Activated T-cell treated with anti-CD3 and anti-CD28 coated beads, Interleukin-2, amount 50 U/mL, for 4 hours (primary cell): ENCODE measurements at regions not wholly inside any gene's neighbourhood (a gene's known extent, or its start where the extent isn't known, plus 50 kb on each side); places are given as distances from the start of the nearest gene placed in this dataset.

Experiments
- ATAC-seq, 2 donors: fragments of 200-7000 bp; cut with Tn5 transposase; one replicate each; pipeline ENCODE4 v1.10.0; 2021
- DNase-seq: peaks from one replicate; pipeline ENCODE4 v3.0.0-alpha.2; 2020
- H3K27me3 Mint-ChIP-seq: one replicate; pipeline ENCODE4 v1.8.0; 2021; ENCODE audit warnings: low read depth, mixed read lengths
- H3K36me3 Mint-ChIP-seq: one replicate; pipeline ENCODE4 v1.8.0; 2022; ENCODE audit warnings: mixed read lengths; ENCODE audit not compliant: insufficient read depth
- H3K4me1 Mint-ChIP-seq: one replicate; pipeline ENCODE4 v1.8.0; 2021; ENCODE audit warnings: low read depth, mixed read lengths
- H3K4me3 Mint-ChIP-seq: one replicate; pipeline ENCODE4 v1.8.0; 2021; ENCODE audit warnings: mild to moderate bottlenecking, moderate library complexity, mixed read lengths
- H3K9me3 Mint-ChIP-seq: one replicate; pipeline ENCODE4 v1.8.0; 2021; ENCODE audit warnings: mixed read lengths

GRCh38 chr6:21406316-21406715 lies 187.2 kb upstream of the SOX4 start:
- no peaks in the 10 kb centered on the region for H3K27me3 Mint-ChIP-seq
- H3K4me3 Mint-ChIP-seq, result no peak overlapping the region
- no peak for DNase-seq
- H3K4me1 Mint-ChIP-seq, result no peaks in the 10 kb centered on the region
- H3K36me3 Mint-ChIP-seq, result no peaks in the 10 kb centered on the region
- ATAC-seq, result no peak
- peaks cover 4% of the 10 kb centered on the region for H3K9me3 Mint-ChIP-seq

GRCh38 chr6:21409231-21409630 lies 184.3 kb upstream of the SOX4 start:
- no peak overlapping the region for H3K4me3 Mint-ChIP-seq
- H3K36me3 Mint-ChIP-seq, result no peaks in the 10 kb centered on the region
- H3K4me1 Mint-ChIP-seq, result no peaks in the 10 kb centered on the region
- DNase-seq, result no peak
- H3K9me3 Mint-ChIP-seq, result peaks cover 4% of the 10 kb centered on the region
- H3K27me3 Mint-ChIP-seq, result no peaks in the 10 kb centered on the region
- no peak for ATAC-seq

- no peaks in the 10 kb centered on the region for H3K36me3 Mint-ChIP-seq
- H3K4me1 Mint-ChIP-seq, result no peaks in the 10 kb centered on the region
- ATAC-seq (no peak), DNase-seq (no peak)
- no peak overlapping the region for H3K4me3 Mint-ChIP-seq
- H3K9me3 Mint-ChIP-seq, result peaks cover 4% of the 10 kb centered on the region
- no peaks in the 10 kb centered on the region for H3K27me3 Mint-ChIP-seq
Observed at GRCh38 chr6:21413428-21413827, 180.1 kb upstream of the SOX4 start.

- H3K4me3 Mint-ChIP-seq, result no peak overlapping the region
- no peaks in the 10 kb centered on the region for H3K36me3 Mint-ChIP-seq
- peaks cover 4% of the 10 kb centered on the region for H3K9me3 Mint-ChIP-seq
- no peaks in the 10 kb centered on the region for H3K27me3 Mint-ChIP-seq
- DNase-seq (no peak), ATAC-seq (no peak)
- no peaks in the 10 kb centered on the region for H3K4me1 Mint-ChIP-seq
Observed at GRCh38 chr6:21414065-21414464, 179.5 kb upstream of the SOX4 start.

GRCh38 chr6:21420146-21420878 lies 173.2 kb upstream of the SOX4 start:
- Mint-ChIP-seq H3K4me1 (no peaks in the 10 kb centered on the region), H3K36me3 (no peaks in the 10 kb centered on the region), H3K27me3 (peaks cover 2% of the 10 kb centered on the region), H3K9me3 (peaks cover 3% of the 10 kb centered on the region), H3K4me3 (no peak overlapping the region)
- DNase-seq (no peak), ATAC-seq (no peak)

GRCh38 chr6:21420926-21421325 lies 172.6 kb upstream of the SOX4 start:
- Mint-ChIP-seq H3K4me1 (no peaks in the 10 kb centered on the region), H3K4me3 (no peak overlapping the region), H3K36me3 (no peaks in the 10 kb centered on the region), H3K27me3 (peaks cover 2% of the 10 kb centered on the region), H3K9me3 (peaks cover 3% of the 10 kb centered on the region)
- DNase-seq (no peak), ATAC-seq (no peak)

- H3K27me3 Mint-ChIP-seq, result peaks cover 2% of the 10 kb centered on the region
- H3K4me1 Mint-ChIP-seq, result no peaks in the 10 kb centered on the region
- H3K4me3 Mint-ChIP-seq, result no peak overlapping the region
- no peaks in the 10 kb centered on the region for H3K36me3 Mint-ChIP-seq
- no peak for DNase-seq
- ATAC-seq, result no peak
- peaks cover 7% of the 10 kb centered on the region for H3K9me3 Mint-ChIP-seq
Observed at GRCh38 chr6:21423106-21423854, 170.3 kb upstream of the SOX4 start.

GRCh38 chr6:21426841-21427490 lies 166.6 kb upstream of the SOX4 start:
- Mint-ChIP-seq H3K4me3 (no peak overlapping the region), H3K9me3 (peaks cover 7% of the 10 kb centered on the region), H3K4me1 (no peaks in the 10 kb centered on the region), H3K27me3 (peaks cover 4% of the 10 kb centered on the region), H3K36me3 (no peaks in the 10 kb centered on the region)
- no peak for ATAC-seq
- DNase-seq, result no peak

- ATAC-seq, result no peak
Observed at GRCh38 chr6:21429291-21429690, 164.3 kb upstream of the SOX4 start.

GRCh38 chr6:21431526-21431925 lies 162.0 kb upstream of the SOX4 start:
- ATAC-seq (no peak), DNase-seq (no peak)
- Mint-ChIP-seq H3K9me3 (no peaks in the 10 kb centered on the region), H3K4me3 (no peak overlapping the region), H3K36me3 (no peaks in the 10 kb centered on the region), H3K4me1 (no peaks in the 10 kb centered on the region), H3K27me3 (peaks cover 4% of the 10 kb centered on the region)

More at GRCh38 chr6:21429291-21429690, 164.3 kb upstream of the SOX4 start:
- Mint-ChIP-seq H3K36me3 (no peaks in the 10 kb centered on the region), H3K27me3 (peaks cover 4% of the 10 kb centered on the region), H3K9me3 (peaks cover 7% of the 10 kb centered on the region), H3K4me3 (no peak overlapping the region), H3K4me1 (no peaks in the 10 kb centered on the region)
- DNase-seq, result no peak

GRCh38 chr6:21436625-21437024 lies 156.9 kb upstream of the SOX4 start:
- H3K4me3 Mint-ChIP-seq, result no peak overlapping the region
- H3K4me1 Mint-ChIP-seq, result peaks cover 12% of the 10 kb centered on the region
- H3K9me3 Mint-ChIP-seq, result no peaks in the 10 kb centered on the region
- DNase-seq (no peak), ATAC-seq (no peak)
- H3K36me3 Mint-ChIP-seq, result no peaks in the 10 kb centered on the region
- peaks cover under 1% of the 10 kb centered on the region for H3K27me3 Mint-ChIP-seq

GRCh38 chr6:21437581-21437980 lies 156.0 kb upstream of the SOX4 start:
- no peaks in the 10 kb centered on the region for H3K36me3 Mint-ChIP-seq
- H3K4me1 Mint-ChIP-seq, result peaks cover 12% of the 10 kb centered on the region
- ATAC-seq (no peak), DNase-seq (no peak)
- no peak overlapping the region for H3K4me3 Mint-ChIP-seq
- H3K9me3 Mint-ChIP-seq, result no peaks in the 10 kb centered on the region
- no peaks in the 10 kb centered on the region for H3K27me3 Mint-ChIP-seq

- Mint-ChIP-seq H3K9me3 (no peaks in the 10 kb centered on the region), H3K36me3 (no peaks in the 10 kb centered on the region), H3K27me3 (no peaks in the 10 kb centered on the region), H3K4me3 (no peak overlapping the region), H3K4me1 (peaks cover 12% of the 10 kb centered on the region)
- DNase-seq, result no peak
- ATAC-seq, result peak; percentile 89 to 92
Observed at GRCh38 chr6:21438237-21438985, 155.1 kb upstream of the SOX4 start.

GRCh38 chr6:21438986-21439352 lies 154.6 kb upstream of the SOX4 start:
- Mint-ChIP-seq H3K36me3 (no peaks in the 10 kb centered on the region), H3K4me3 (no peak overlapping the region), H3K9me3 (no peaks in the 10 kb centered on the region), H3K27me3 (no peaks in the 10 kb centered on the region), H3K4me1 (peaks cover 12% of the 10 kb centered on the region)
- peak; percentile 28 to 51 for ATAC-seq
- no peak for DNase-seq
